H1 (cell line): ENCODE measurements at regions not wholly inside any gene's neighbourhood (a gene's known extent, or its start where the extent isn't known, plus 50 kb on each side); places are given as distances from the start of the nearest gene placed in this dataset.

Experiments
- ATF2 ChIP-seq: IDR thresholded peaks from 2 replicates; pipeline ENCODE4 v1.6.1; 2012; ENCODE audit warnings: low read length, inconsistent platforms
- BRCA1 ChIP-seq: IDR thresholded peaks from 2 replicates; pipeline ENCODE4 v1.6.1; 2012; ENCODE audit warnings: low read depth, low read length, improper control_type of control experiment
- JUN ChIP-seq: IDR thresholded peaks from 2 replicates; pipeline ENCODE4 v1.6.1; 2011; ENCODE audit warnings: low read depth, mild to moderate bottlenecking, improper control_type of control experiment, low read length
- RNF2 ChIP-seq: fragments of 200-900, 300-1000 bp; sonication (generic); IDR thresholded peaks from 2 replicates; pipeline ENCODE4 v1.7.1; 2016; ENCODE audit warnings: borderline replicate concordance, low read depth, mild to moderate bottlenecking, antibody characterized with exemption, low read length; ENCODE audit not compliant: poor library complexity, severe bottlenecking; ENCODE audit errors: missing control alignments
- SIX5 ChIP-seq: IDR thresholded peaks from 2 replicates; pipeline ENCODE4 v1.6.1; 2011; ENCODE audit warnings: mild to moderate bottlenecking, low read depth, low read length
- SRF ChIP-seq: IDR thresholded peaks from 2 replicates; pipeline ENCODE4 v1.6.1; 2011; ENCODE audit warnings: mild to moderate bottlenecking, low read depth, low read length, moderate library complexity
- TBP ChIP-seq: IDR thresholded peaks from 2 replicates; pipeline ENCODE4 v1.6.1; 2011; ENCODE audit warnings: low read depth, low read length, improper control_type of control experiment

- TF ChIP-seq JUN (no peak), SIX5 (no peak), BRCA1 (no peak), TBP (no peak), SRF (no peak), ATF2 (no peak), RNF2 (no peak)
Measured at GRCh38 chr12:132393245-132393795, 63.9 kb upstream of the GALNT9 start (continued).
